WI38 (cell line): ENCODE measurements at regions not wholly inside any gene's neighbourhood (a gene's known extent, or its start where the extent isn't known, plus 50 kb on each side); places are given as distances from the start of the nearest gene placed in this dataset.

Experiments used
- H3K4me3 ChIP-seq: 2 replicates; pipeline ENCODE4 v1.5.1; 2011; ENCODE audit warnings: low read depth, mild to moderate bottlenecking, control low read depth, low read length
- TF ChIP-seq, protein P1 (sequence below): IDR thresholded peaks from 2 replicates; pipeline ENCODE4 v1.5.1; 2012; ENCODE audit warnings: low read depth, mild to moderate bottlenecking, control low read depth, low read length

- no peak overlapping the region for H3K4me3 ChIP-seq
- TF ChIP-seq, protein P1, sequence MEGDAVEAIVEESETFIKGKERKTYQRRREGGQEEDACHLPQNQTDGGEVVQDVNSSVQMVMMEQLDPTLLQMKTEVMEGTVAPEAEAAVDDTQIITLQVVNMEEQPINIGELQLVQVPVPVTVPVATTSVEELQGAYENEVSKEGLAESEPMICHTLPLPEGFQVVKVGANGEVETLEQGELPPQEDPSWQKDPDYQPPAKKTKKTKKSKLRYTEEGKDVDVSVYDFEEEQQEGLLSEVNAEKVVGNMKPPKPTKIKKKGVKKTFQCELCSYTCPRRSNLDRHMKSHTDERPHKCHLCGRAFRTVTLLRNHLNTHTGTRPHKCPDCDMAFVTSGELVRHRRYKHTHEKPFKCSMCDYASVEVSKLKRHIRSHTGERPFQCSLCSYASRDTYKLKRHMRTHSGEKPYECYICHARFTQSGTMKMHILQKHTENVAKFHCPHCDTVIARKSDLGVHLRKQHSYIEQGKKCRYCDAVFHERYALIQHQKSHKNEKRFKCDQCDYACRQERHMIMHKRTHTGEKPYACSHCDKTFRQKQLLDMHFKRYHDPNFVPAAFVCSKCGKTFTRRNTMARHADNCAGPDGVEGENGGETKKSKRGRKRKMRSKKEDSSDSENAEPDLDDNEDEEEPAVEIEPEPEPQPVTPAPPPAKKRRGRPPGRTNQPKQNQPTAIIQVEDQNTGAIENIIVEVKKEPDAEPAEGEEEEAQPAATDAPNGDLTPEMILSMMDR: no peak
Observed at GRCh38 chr2:120401275-120402066, 55.5 kb downstream of the INHBB start.

- H3K4me3 ChIP-seq: no peak overlapping the region
- TF ChIP-seq, protein P1: no peak
Observed at GRCh38 chr2:120402067-120402433, 56.1 kb downstream of the INHBB start.

DNA sequence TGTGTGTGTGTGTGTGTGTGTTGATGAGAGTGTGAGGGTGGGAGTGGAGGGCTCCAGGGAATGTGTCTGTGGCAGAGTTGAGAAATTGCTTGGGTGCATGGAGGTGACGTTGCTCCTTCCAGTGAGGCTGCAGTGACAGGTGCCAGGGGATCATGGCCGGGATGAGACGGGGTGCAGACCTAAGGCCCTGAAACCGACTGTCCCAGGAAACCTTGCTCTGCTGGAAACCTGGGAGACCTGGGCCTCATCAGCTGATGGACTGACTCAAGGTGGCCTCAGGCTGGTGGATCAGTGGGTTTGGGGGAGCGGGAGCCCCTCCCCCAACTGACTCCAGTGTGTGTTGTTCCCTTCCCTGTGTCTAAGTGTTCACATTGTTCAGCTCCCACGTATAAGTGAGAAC, 56.6 kb downstream of the INHBB start:
- TF ChIP-seq, protein P1: no peak

GRCh38 chr2:120403261-120403660, 57.3 kb downstream of the INHBB start:
- TF ChIP-seq, protein P1: no peak
- H3K4me3 ChIP-seq: no peak overlapping the region

More for the DNA sequence above, 56.6 kb downstream of the INHBB start:
- no peak overlapping the region for H3K4me3 ChIP-seq

DNA sequence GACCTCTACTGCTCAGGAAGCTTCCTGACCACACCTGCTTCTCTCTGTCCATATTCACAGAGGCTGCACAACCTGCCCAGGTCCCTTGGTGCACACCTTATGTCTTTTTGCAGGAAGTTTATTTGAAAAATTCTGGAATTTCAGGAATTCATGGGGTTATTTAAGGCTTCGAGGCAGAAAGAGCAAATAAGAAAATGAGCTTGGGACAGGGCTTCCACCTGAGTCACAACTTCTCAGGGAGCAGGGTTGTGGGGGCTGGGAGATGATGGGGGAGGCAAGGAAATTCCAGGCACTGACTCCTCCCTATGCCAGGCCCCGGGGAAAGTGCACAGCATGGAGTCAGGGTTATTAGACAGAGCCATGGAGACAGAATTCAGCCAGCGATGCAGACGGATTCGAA, 57.7 kb downstream of the INHBB start:
- TF ChIP-seq, protein P1: no peak

DNA sequence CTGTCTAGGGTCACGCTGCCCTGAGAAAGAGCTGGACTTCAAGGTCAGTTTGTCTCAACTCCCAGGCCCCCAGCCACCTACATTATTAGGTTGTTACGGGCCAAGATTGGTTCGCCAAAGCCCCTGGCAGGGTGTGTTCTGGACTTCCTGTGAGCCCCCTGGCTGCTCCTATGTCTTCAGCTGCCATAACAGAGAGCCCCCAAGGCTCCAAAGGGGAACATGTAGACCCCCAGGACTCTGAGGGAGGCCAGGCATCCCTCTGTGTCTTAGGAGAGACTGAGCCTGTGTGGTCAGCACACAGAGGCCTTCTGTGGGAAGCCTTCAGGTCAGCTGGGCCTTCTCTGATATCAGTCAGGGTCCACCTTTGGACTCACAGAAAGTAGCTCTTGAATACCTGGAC, 58.3 kb downstream of the INHBB start:
- TF ChIP-seq, protein P1: no peak
- no peak overlapping the region for H3K4me3 ChIP-seq

More for the DNA sequence above, 57.7 kb downstream of the INHBB start:
- no peak overlapping the region for H3K4me3 ChIP-seq

GRCh38 chr2:120404941-120405758, 59.2 kb downstream of the INHBB start:
- no peak overlapping the region for H3K4me3 ChIP-seq
- TF ChIP-seq, protein P1: no peak
